Heart left ventricle (tissue), 16 donors: ENCODE measurements at regions not wholly inside any gene's neighbourhood (a gene's known extent, or its start where the extent isn't known, plus 50 kb on each side); places are given as distances from the start of the nearest gene placed in this dataset.

Experiments
- ATAC-seq, 4 donors: fragments of 200-7000 bp; cut with Tn5 transposase; one replicate each; pipeline ENCODE4 v1.9.1; 2020 to 2022; ENCODE audit warnings: moderate library complexity in 4 of 4, mild to moderate bottlenecking in 3 of 4, moderate number of reproducible peaks in 1 of 4
- DNase-seq, 5 donors: peaks; one replicate each; pipeline ENCODE4 v3.0.0-alpha.2; 2020
- H3K27ac ChIP-seq, 12 donors: fragments of 200-600 bp; sonication (generic) in 4 of 12; one replicate each; pipeline versions ENCODE4 v1.5.0 to v1.8.0; 2016 to 2022; ENCODE audit warnings: mild to moderate bottlenecking in 2 of 12
- H3K27me3 ChIP-seq, 9 donors: fragments of 200-600 bp; sonication (generic) in 2 of 9; one replicate each; pipeline versions ENCODE4 v1.5.1 to v1.8.0; 2016 to 2022; ENCODE audit warnings: mild to moderate bottlenecking in 3 of 9
- H3K36me3 ChIP-seq, 9 donors: fragments of 200-600 bp; sonication (generic) in 2 of 9; one replicate each; pipeline versions ENCODE4 v1.5.0 to v1.8.0; 2018 to 2022; ENCODE audit warnings: mild to moderate bottlenecking in 2 of 9
- H3K4me1 ChIP-seq, 12 donors: fragments of 200-600 bp; sonication (generic) in 4 of 12; one replicate each; pipeline versions ENCODE4 v1.5.0 to v1.8.0; 2016 to 2022; ENCODE audit warnings: mild to moderate bottlenecking in 3 of 12
- H3K4me3 ChIP-seq, 12 donors: fragments of 200-600 bp; sonication (generic) in 4 of 12; one replicate each; pipeline versions ENCODE4 v1.5.0 to v1.8.0; 2017 to 2022; ENCODE audit warnings: mild to moderate bottlenecking in 9 of 12, moderate library complexity in 4 of 12
- H3K9me3 ChIP-seq, 12 donors: fragments of 200-600 bp; sonication (generic) in 4 of 12; one replicate each; pipeline versions ENCODE4 v1.5.0 to v1.8.0; 2016 to 2022; ENCODE audit warnings: mild to moderate bottlenecking in 1 of 12
- POLR2A ChIP-seq, 2 donors: fragments of 450-650 bp; IDR thresholded peaks; one replicate each; pipeline ENCODE4 v1.6.1; 2017; ENCODE audit warnings: antibody characterized with exemption in 2 of 2, mild to moderate bottlenecking in 2 of 2, moderate library complexity in 2 of 2
- WGBS, 4 donors: extraction: QIAGEN DNeasy Blood & Tissue Kit in 2 of 4; methylation state at CpG; one replicate each; pipeline versions ENCODE4 v1.1.5 to v1.1.7; 2013 to 2018; 5-methylcytosine and 5-hydroxymethylcytosine counted together
- intact Hi-C, 10 donors: fragments of 100-400 bp; cut with DNase I; formaldehyde crosslinking; loops; one replicate each; pipeline versions ENCODE4 v1.11.1 to v1.14.2; 2022
- TF ChIP-seq, protein P1 (sequence below), 12 donors: fragments of 200-600 bp; sonication (generic) in 4 of 12; IDR thresholded peaks; one replicate each; pipeline versions ENCODE4 v1.5.0 to v1.8.0; 2018 to 2022; ENCODE audit warnings: antibody characterized with exemption in 12 of 12, mild to moderate bottlenecking in 5 of 12
- donor health status: ischemic (EF 13 %, LVEDD 7.1; RV severe dilation, severe dysfunction).
- donor health status: healthy with polysubstance abuse.
- donor health status: DM: no; HTN: yes; CAD: no.
- donor health status: DM: no; HTN: no; CAD: no.
- donor health status: ischemic (EF 25% LVEDD 6.9; RV normal size, moderate dysfunction).
- donor health status: ischemic (EF 25% LVEDD 5.7; RV mildly dilated, moderate dysfunction).
- donor health status: healthy.
- donor health status: DM: yes; HTN: yes; CAD: no.
- donor health status: ischemic (EF 35%, LVEDD 5.7; RV mildly dilated, moderate dysfunction).
- donor health status: nonischemic (EF 11% LVEDD 7.7; RV severe dilation, severe dysfunction).
- donor health status: DM: yes; HTN: yes; CAD: no.
- donor health status: PGD.
- donor health status: ischemic (EF 29% LVEDD 5.4; RV normal size, mild dysfunction).
- donor health status: nonischemic (EF 23%, LVEDD 6.1; RV moderate dilation, normal function).

GRCh38 chr7:52005613-52006012 is 689.0 kb upstream of the COBL start:
- Histone ChIP-seq H3K4me1 (no peaks in the 10 kb centered on the region), H3K4me3 (no peak overlapping the region), H3K36me3 (no peaks in the 10 kb centered on the region), H3K9me3 (no peaks in the 10 kb centered on the region), H3K27me3 (no peaks in the 10 kb centered on the region), H3K27ac (no peak overlapping the region)
- ATAC-seq (no peak), DNase-seq (no peak)
- TF ChIP-seq POLR2A (IDR thresholded peaks at IDR 0.05): no peak
- TF ChIP-seq, protein P1, sequence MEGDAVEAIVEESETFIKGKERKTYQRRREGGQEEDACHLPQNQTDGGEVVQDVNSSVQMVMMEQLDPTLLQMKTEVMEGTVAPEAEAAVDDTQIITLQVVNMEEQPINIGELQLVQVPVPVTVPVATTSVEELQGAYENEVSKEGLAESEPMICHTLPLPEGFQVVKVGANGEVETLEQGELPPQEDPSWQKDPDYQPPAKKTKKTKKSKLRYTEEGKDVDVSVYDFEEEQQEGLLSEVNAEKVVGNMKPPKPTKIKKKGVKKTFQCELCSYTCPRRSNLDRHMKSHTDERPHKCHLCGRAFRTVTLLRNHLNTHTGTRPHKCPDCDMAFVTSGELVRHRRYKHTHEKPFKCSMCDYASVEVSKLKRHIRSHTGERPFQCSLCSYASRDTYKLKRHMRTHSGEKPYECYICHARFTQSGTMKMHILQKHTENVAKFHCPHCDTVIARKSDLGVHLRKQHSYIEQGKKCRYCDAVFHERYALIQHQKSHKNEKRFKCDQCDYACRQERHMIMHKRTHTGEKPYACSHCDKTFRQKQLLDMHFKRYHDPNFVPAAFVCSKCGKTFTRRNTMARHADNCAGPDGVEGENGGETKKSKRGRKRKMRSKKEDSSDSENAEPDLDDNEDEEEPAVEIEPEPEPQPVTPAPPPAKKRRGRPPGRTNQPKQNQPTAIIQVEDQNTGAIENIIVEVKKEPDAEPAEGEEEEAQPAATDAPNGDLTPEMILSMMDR (IDR thresholded peaks at IDR 0.05): no peak
- intact Hi-C loops: no loop called here
- WGBS, 4 donors: 48 to 62% (median 59%) methylated on average over 4 of the region's 4 CpGs

DNA sequence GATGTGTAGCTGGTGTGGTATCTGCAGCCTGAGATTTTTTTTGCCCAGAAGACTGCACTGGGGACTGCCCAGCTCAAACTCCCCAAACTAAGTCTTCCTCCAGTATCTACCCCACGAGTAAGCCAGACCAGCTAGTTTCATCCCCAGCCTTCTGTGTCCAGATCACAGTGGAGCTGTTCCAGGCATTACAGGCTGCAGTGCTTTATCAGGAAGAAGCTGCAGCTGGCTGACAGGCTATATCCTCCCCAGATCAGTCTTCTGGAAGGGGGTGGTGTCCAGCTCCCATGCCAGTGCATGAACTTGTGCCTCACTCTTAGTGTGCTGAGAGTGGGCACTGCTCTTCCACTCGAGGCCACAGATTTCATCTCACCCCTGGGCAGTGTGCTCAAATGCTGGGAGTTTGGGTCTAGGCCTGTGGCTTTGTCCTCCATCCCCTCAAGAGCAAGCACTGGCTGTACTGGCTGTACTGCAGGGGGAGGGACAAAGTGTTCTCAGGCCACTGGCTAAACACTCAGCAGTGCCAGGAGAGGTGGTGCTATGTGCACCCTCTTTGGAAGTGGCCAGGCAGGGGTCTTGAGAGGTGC is 679.1 kb upstream of the COBL start:
- 33 to 67% (median 48%) methylated on average over 1 to 2 of the region's 2 CpGs for WGBS, 4 donors
- H3K27me3 ChIP-seq: no peaks in the 10 kb centered on the region
- ATAC-seq (no peak), DNase-seq (no peak)
- H3K27ac ChIP-seq: no peak overlapping the region
- no peak overlapping the region for H3K4me3 ChIP-seq
- no peak for TF ChIP-seq POLR2A (IDR thresholded peaks at IDR 0.05)
- TF ChIP-seq, protein P1 (IDR thresholded peaks at IDR 0.05): no peak
- H3K9me3 ChIP-seq: peaks cover 0 to 19% (median 0%) of the 10 kb centered on the region in 12 donors
- intact Hi-C loops: no loop called here
- no peaks in the 10 kb centered on the region for H3K36me3 ChIP-seq
- no peaks in the 10 kb centered on the region for H3K4me1 ChIP-seq

DNA sequence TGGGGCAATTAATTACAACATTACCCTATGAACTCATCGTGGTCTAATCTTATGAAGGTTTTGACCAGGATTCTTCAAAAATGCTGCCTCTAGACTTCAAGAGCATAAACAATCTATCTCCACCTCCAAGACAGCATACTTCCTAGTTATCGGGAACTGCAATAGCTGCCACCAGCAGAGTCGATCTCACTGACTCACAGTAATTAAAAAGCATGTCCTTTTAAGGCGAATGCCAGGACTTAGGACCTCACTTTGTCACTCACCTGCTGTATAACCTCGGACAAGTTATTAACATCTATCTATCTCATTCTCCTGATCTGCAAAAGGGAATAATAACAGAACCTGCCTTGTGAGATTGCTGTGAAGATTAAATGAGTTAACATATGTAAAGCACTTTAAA is 666.0 kb upstream of the COBL start:
- Histone ChIP-seq H3K9me3 (no peaks in the 10 kb centered on the region), H3K27me3 (no peaks in the 10 kb centered on the region), H3K4me3 (no peak overlapping the region), H3K36me3 (no peaks in the 10 kb centered on the region), H3K4me1 (no peaks in the 10 kb centered on the region), H3K27ac (no peak overlapping the region)
- TF ChIP-seq, protein P1 (IDR thresholded peaks at IDR 0.05): no peak
- TF ChIP-seq POLR2A (IDR thresholded peaks at IDR 0.05): no peak
- ATAC-seq: no peak
- no peak for DNase-seq
- intact Hi-C loops: no loop called here
- 48 to 63% (median 54%) methylated on average over 5 of the region's 5 CpGs for WGBS, 4 donors

DNA sequence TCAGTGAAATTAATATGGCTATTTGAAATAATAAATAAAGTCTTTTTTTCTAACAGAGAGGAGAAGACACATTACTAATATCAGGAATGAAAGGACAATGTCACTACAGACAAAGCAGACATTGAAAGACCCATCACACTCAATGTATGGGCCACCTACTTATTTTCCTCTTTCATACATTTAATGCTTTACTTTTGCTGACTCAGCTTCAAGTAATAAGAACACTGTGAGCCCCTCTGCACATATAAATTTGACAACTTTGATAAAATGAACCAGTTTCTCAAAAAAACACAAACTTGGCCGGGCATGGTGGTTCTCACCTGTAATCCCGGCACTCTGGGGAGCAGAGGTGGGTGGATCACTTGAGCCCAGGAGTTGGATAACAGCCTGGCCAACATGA is 664.2 kb upstream of the COBL start:
- ATAC-seq (no peak), DNase-seq (no peak)
- H3K4me1 ChIP-seq: no peaks in the 10 kb centered on the region
- no peaks in the 10 kb centered on the region for H3K27me3 ChIP-seq
- intact Hi-C loops: no loop called here
- no peak overlapping the region for H3K4me3 ChIP-seq
- H3K36me3 ChIP-seq: no peaks in the 10 kb centered on the region
- no peak for TF ChIP-seq POLR2A (IDR thresholded peaks at IDR 0.05)
- TF ChIP-seq, protein P1 (IDR thresholded peaks at IDR 0.05): no peak
- no peak overlapping the region for H3K27ac ChIP-seq
- no peaks in the 10 kb centered on the region for H3K9me3 ChIP-seq
- WGBS, 4 donors: 77 to 94% (median 83%) methylated on average over 2 of the region's 2 CpGs
